ENCODE measurements at regions not wholly inside any gene's neighbourhood (a gene's known extent, or its start where the extent isn't known, plus 50 kb on each side); places are given as distances from the start of the nearest gene placed in this dataset.

DNA sequence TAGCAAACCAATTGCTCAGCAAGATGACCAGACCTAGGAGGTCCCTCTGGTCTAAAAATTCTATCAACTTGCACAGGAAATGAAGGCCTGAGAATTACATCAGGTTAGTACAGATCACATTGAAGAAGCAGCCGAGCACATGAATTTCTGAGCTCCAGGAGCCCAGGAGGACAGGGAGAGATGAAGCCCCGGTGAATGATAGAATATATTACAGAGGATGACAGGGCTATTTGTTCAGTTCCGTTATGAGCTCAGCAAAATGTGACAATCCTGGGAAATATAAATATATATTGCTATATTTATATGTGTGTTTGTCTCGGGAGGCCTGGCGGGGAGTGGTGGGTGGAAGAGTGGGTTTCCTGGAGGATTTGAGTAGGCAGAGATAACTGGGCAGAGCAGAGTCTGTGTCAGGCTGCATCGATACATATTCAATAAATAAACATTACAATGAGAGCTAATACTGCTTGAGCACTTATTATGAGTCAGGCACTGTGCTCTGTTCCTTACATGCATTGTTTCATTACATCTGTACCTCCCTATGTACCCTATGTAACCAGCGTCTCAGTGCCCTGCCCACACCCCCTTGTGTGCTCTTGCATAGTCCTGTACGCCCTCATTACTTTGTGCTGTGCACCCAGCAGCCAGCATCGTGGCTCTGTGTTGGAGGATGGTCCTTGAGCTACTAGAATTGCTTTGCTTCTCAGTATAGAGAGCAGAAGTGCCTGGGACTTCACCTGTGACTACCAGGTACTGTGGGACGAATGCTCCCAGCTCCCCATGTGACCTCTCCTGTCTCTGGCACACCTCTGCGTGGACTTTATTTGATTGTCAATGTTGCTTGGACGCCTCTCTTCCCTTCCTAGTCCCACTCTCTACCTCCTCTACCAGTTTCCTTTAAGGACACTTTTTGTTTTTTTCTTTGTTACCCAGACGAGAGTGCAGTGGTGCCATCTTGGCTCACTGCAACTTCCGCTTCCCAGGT, 58.1 kb upstream of the KLF9 start (continued):
- TF ChIP-seq YY1 (IDR thresholded peaks at IDR 0.05; ENCODE audit: extremely low read depth, insufficient replicate concordance, low read depth, low read length) (no peak), SP1 (IDR thresholded peaks at IDR 0.05; ENCODE audit: low read depth) (no peak)
- TF ChIP-seq, protein P1, sequence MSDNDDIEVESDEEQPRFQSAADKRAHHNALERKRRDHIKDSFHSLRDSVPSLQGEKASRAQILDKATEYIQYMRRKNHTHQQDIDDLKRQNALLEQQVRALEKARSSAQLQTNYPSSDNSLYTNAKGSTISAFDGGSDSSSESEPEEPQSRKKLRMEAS (IDR thresholded peaks at IDR 0.05), result no peak

DNA sequence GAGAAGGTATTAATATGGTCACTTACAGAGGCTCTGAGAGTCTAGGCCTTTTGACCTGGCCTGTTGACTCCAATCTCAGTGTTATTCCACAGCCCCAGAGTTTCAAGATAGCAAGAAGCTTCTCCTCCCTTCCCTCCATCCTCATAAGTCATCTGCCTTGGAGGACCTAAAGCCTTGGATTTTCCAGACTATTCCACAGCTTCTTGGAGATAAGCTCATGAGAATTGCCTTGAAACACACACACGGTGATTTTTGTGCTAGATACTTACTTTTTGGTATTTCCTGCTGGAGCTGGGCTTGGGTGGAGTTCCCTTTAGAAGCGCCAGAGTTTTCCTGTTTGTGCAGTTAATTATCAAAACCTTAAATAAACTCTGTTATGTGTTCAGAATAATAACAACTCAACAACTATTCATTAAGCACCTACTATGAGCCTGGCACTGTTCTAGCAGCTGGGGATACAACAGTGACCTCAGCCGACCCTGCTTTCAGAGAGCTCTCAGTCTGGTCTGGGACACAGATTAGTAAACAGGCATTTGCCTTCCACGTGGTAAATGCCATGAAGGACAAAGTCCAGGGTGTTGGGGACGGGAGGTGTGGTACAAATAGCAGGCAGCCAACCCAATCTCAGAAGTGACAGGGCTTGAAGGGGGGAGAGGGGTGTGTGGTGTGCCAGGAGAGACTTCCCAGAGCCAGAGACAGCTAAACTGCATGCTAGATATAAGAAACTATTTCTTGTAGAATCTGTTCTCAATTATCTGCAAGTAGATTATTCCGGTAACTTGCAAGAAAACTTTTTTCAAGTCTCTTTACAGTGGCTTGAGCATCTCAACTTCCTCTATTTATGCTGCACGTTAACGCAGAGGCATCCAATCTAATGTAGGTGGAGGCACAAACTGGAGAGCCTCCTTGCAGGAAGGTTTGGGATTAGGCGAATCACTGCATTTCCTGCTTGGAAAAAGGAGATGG, 55.9 kb upstream of the KLF9 start:
- ChIA-PET POLR2A (no interaction called here), RAD21 (ENCODE audit: low non-redundant PET in 1 of 2, low total read pairs in 2 of 2, uncharacterized antibody in 2 of 2, unreplicated experiment in 2 of 2) (no interaction called here), CTCF (interaction anchor here (0.9 to 1.1 kb wide), 2 partner anchors 9 to 40 kb away, joined by 3 read pairs; no protein-coding TSS in a partner anchor)
- H3K27me3 ChIP-seq (ENCODE audit: insufficient read depth, low read length), result no peaks in the 10 kb centered on the region
- no TSS peak for BruUV-seq (replicated peaks)
- no peaks in the 10 kb centered on the region for H3K9me3 ChIP-seq (ENCODE audit: control insufficient read depth in 1 of 2, insufficient read depth in 1 of 2, low read depth in 1 of 2, low read length in 2 of 2)
- no peak overlapping the region for H3K4me3 ChIP-seq (replicated peaks in 1 of 2; ENCODE audit: low read depth in 1 of 2, low read length in 2 of 2)
- H2AFZ ChIP-seq (ENCODE audit: low read depth, low read length, poor library complexity, severe bottlenecking), result no peak overlapping the region
- no peaks in the 10 kb centered on the region for H4K20me1 ChIP-seq (ENCODE audit: insufficient read depth)
- H3K36me3 ChIP-seq (ENCODE audit: control insufficient read depth in 1 of 2, insufficient read depth in 2 of 2, low read length in 2 of 2), result no peaks in the 10 kb centered on the region
- no peaks in the 10 kb centered on the region for H3K9me2 ChIP-seq (ENCODE audit: insufficient read depth)
- DNase-seq (ENCODE audit: low read depth, low spot score) (no peak), ATAC-seq (no peak)
- H3K79me2 ChIP-seq (ENCODE audit: insufficient read depth, low read length), result no peaks in the 10 kb centered on the region
- intact Hi-C loops (cut with micrococcal nuclease), result loop anchor here (10.0 kb wide), 1 partner anchor 64 kb away; no protein-coding TSS in a partner anchor
- H3K27ac ChIP-seq (ENCODE audit: low read depth, low read length), result no peak overlapping the region
- H3K4me2 ChIP-seq (ENCODE audit: low read length), result no peak overlapping the region
- no peak overlapping the region for H3K9ac ChIP-seq (ENCODE audit: low read length)
- peaks cover 0 to 26% of the 10 kb centered on the region in 2 experiments; a peak in 1 of 4 replicates for H3K4me1 ChIP-seq (ENCODE audit: control insufficient read depth in 1 of 2, insufficient read depth in 2 of 2, low read length in 2 of 2)
- TF ChIP-seq CEBPB (IDR thresholded peaks at IDR 0.05; ENCODE audit: low read depth), result no peak
- TF ChIP-seq, protein P2, sequence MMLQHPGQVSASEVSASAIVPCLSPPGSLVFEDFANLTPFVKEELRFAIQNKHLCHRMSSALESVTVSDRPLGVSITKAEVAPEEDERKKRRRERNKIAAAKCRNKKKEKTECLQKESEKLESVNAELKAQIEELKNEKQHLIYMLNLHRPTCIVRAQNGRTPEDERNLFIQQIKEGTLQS (IDR thresholded peaks at IDR 0.05), result no peak
- no peak for TF ChIP-seq SIN3A (IDR thresholded peaks at IDR 0.05; ENCODE audit: low read depth)
- no peak for TF ChIP-seq JUND (IDR thresholded peaks at IDR 0.05)
- no peak for TF ChIP-seq CBX3 (IDR thresholded peaks at IDR 0.05; ENCODE audit: low read depth)
- no peak for TF ChIP-seq EZH2phosphoT487 (IDR thresholded peaks at IDR 0.05; ENCODE audit: borderline replicate concordance)
- no peak for TF ChIP-seq ZFX (IDR thresholded peaks at IDR 0.05)
- no peak for TF ChIP-seq POLR2A (IDR thresholded peaks at IDR 0.05; ENCODE audit: borderline replicate concordance, extremely low read depth, insufficient read depth, insufficient read length)
- TF ChIP-seq ZNF274 (IDR thresholded peaks at IDR 0.05; ENCODE audit: low read depth, low read length), result no peak
- TF ChIP-seq, protein P3, sequence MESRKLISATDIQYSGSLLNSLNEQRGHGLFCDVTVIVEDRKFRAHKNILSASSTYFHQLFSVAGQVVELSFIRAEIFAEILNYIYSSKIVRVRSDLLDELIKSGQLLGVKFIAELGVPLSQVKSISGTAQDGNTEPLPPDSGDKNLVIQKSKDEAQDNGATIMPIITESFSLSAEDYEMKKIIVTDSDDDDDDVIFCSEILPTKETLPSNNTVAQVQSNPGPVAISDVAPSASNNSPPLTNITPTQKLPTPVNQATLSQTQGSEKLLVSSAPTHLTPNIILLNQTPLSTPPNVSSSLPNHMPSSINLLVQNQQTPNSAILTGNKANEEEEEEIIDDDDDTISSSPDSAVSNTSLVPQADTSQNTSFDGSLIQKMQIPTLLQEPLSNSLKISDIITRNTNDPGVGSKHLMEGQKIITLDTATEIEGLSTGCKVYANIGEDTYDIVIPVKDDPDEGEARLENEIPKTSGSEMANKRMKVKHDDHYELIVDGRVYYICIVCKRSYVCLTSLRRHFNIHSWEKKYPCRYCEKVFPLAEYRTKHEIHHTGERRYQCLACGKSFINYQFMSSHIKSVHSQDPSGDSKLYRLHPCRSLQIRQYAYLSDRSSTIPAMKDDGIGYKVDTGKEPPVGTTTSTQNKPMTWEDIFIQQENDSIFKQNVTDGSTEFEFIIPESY (IDR thresholded peaks at IDR 0.05; ENCODE audit: extremely low read depth, insufficient replicate concordance, low read length), result no peak
- TF ChIP-seq, protein P4, sequence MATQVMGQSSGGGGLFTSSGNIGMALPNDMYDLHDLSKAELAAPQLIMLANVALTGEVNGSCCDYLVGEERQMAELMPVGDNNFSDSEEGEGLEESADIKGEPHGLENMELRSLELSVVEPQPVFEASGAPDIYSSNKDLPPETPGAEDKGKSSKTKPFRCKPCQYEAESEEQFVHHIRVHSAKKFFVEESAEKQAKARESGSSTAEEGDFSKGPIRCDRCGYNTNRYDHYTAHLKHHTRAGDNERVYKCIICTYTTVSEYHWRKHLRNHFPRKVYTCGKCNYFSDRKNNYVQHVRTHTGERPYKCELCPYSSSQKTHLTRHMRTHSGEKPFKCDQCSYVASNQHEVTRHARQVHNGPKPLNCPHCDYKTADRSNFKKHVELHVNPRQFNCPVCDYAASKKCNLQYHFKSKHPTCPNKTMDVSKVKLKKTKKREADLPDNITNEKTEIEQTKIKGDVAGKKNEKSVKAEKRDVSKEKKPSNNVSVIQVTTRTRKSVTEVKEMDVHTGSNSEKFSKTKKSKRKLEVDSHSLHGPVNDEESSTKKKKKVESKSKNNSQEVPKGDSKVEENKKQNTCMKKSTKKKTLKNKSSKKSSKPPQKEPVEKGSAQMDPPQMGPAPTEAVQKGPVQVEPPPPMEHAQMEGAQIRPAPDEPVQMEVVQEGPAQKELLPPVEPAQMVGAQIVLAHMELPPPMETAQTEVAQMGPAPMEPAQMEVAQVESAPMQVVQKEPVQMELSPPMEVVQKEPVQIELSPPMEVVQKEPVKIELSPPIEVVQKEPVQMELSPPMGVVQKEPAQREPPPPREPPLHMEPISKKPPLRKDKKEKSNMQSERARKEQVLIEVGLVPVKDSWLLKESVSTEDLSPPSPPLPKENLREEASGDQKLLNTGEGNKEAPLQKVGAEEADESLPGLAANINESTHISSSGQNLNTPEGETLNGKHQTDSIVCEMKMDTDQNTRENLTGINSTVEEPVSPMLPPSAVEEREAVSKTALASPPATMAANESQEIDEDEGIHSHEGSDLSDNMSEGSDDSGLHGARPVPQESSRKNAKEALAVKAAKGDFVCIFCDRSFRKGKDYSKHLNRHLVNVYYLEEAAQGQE (IDR thresholded peaks at IDR 0.05; ENCODE audit: low read depth), result no peak
- no peak for TF ChIP-seq EZH2 (IDR thresholded peaks at IDR 0.05)
- TF ChIP-seq RAD21 (IDR thresholded peaks at IDR 0.05; ENCODE audit: low read depth), result no peak
- no peak for TF ChIP-seq SP1 (IDR thresholded peaks at IDR 0.05; ENCODE audit: low read depth)
- no peak for TF ChIP-seq ELF1 (IDR thresholded peaks at IDR 0.05; ENCODE audit: borderline replicate concordance, low read depth)
